ENCODE measurements at regions not wholly inside any gene's neighbourhood (a gene's known extent, or its start where the extent isn't known, plus 50 kb on each side); places are given as distances from the start of the nearest gene placed in this dataset.
A peak's percentile ranks its signal among the peaks of the same experiment; 100 is the strongest.

- no peak for DNase-seq (ENCODE audit: low spot score, unreplicated experiment)
- H3K4me3 Mint-ChIP-seq (ENCODE audit: low read depth) = no peak overlapping the region
- H3K27ac Mint-ChIP-seq = no peak overlapping the region
Observed at GRCh38 chr14:101404426-101405170, 156.7 kb upstream of the DIO3 start.

GRCh38 chr14:101405171-101405883 lies 156.0 kb upstream of the DIO3 start:
- Mint-ChIP-seq H3K27me3 (peaks cover 28% of the 10 kb centered on the region), H3K27ac (no peak overlapping the region), H3K36me3 (ENCODE audit: insufficient read depth) (no peaks in the 10 kb centered on the region), H3K4me3 (ENCODE audit: low read depth) (no peak overlapping the region), H3K4me1 (ENCODE audit: low read depth) (peaks cover 10% of the 10 kb centered on the region), H3K9me3 (ENCODE audit: low read depth) (no peaks in the 10 kb centered on the region)
- TF ChIP-seq CTCF (IDR thresholded peaks at IDR 0.05; ENCODE audit: unreplicated experiment) = no peak
- DNase-seq (ENCODE audit: low spot score, unreplicated experiment) = no peak

More at GRCh38 chr14:101404426-101405170, 156.7 kb upstream of the DIO3 start:
- Mint-ChIP-seq H3K36me3 (ENCODE audit: insufficient read depth) (no peaks in the 10 kb centered on the region), H3K27me3 (peaks cover 25% of the 10 kb centered on the region), H3K9me3 (ENCODE audit: low read depth) (no peaks in the 10 kb centered on the region), H3K4me1 (ENCODE audit: low read depth) (peaks cover 14% of the 10 kb centered on the region)
- no peak for TF ChIP-seq CTCF (IDR thresholded peaks at IDR 0.05; ENCODE audit: unreplicated experiment)

GRCh38 chr14:101406921-101407320 lies 154.4 kb upstream of the DIO3 start:
- H3K4me3 Mint-ChIP-seq (ENCODE audit: low read depth) = no peak overlapping the region
- TF ChIP-seq CTCF (IDR thresholded peaks at IDR 0.05; ENCODE audit: unreplicated experiment) = no peak
- no peak for DNase-seq (ENCODE audit: low spot score, unreplicated experiment)
- H3K9me3 Mint-ChIP-seq (ENCODE audit: low read depth) = no peaks in the 10 kb centered on the region
- no peaks in the 10 kb centered on the region for H3K36me3 Mint-ChIP-seq (ENCODE audit: insufficient read depth)
- H3K4me1 Mint-ChIP-seq (ENCODE audit: low read depth) = peaks cover 9% of the 10 kb centered on the region
- peaks cover 23% of the 10 kb centered on the region for H3K27me3 Mint-ChIP-seq
- H3K27ac Mint-ChIP-seq = no peak overlapping the region

GRCh38 chr14:101407328-101407727 lies 154.0 kb upstream of the DIO3 start:
- Mint-ChIP-seq H3K4me3 (ENCODE audit: low read depth) (no peak overlapping the region), H3K36me3 (ENCODE audit: insufficient read depth) (no peaks in the 10 kb centered on the region), H3K4me1 (ENCODE audit: low read depth) (peaks cover 11% of the 10 kb centered on the region), H3K9me3 (ENCODE audit: low read depth) (no peaks in the 10 kb centered on the region), H3K27me3 (peaks cover 23% of the 10 kb centered on the region), H3K27ac (no peak overlapping the region)
- TF ChIP-seq CTCF (IDR thresholded peaks at IDR 0.05; ENCODE audit: unreplicated experiment) = no peak
- DNase-seq (ENCODE audit: low spot score, unreplicated experiment) = no peak

GRCh38 chr14:101408077-101408831 lies 153.0 kb upstream of the DIO3 start:
- Mint-ChIP-seq H3K27ac (peak overlapping the region; percentile 29), H3K27me3 (peaks cover 23% of the 10 kb centered on the region), H3K4me3 (ENCODE audit: low read depth) (no peak overlapping the region)

More at GRCh38 chr14:101408077-101408831, 153.0 kb upstream of the DIO3 start:
- no peak for TF ChIP-seq CTCF (IDR thresholded peaks at IDR 0.05; ENCODE audit: unreplicated experiment)
- no peaks in the 10 kb centered on the region for H3K9me3 Mint-ChIP-seq (ENCODE audit: low read depth)
- peaks cover 17% of the 10 kb centered on the region for H3K4me1 Mint-ChIP-seq (ENCODE audit: low read depth)
- DNase-seq (ENCODE audit: low spot score, unreplicated experiment) = no peak
- no peaks in the 10 kb centered on the region for H3K36me3 Mint-ChIP-seq (ENCODE audit: insufficient read depth)

Measured in progenitor cell of endocrine pancreas (in vitro differentiated cells).